ENCODE measurements at regions not wholly inside any gene's neighbourhood (a gene's known extent, or its start where the extent isn't known, plus 50 kb on each side); places are given as distances from the start of the nearest gene placed in this dataset.

- Histone ChIP-seq H3K27ac (ENCODE audit: insufficient read depth, low read depth, low read length) (no peak overlapping the region), H3K79me2 (ENCODE audit: control insufficient read depth, insufficient read depth, low read length) (no peaks in the 10 kb centered on the region), H3K9me1 (replicated peaks; ENCODE audit: control insufficient read depth, extremely low read depth, insufficient read depth, low read length) (no peaks in the 10 kb centered on the region), H3K27me3 (ENCODE audit: control insufficient read depth in 2 of 2, insufficient read depth in 2 of 2, low read length in 2 of 2) (no peaks in the 10 kb centered on the region), H3K4me3 (replicated peaks in 1 of 3; ENCODE audit: insufficient read depth in 1 of 3, low read depth in 1 of 3, low read length in 3 of 3) (no peak overlapping the region), H3K9me3 (replicated peaks; ENCODE audit: control insufficient read depth, insufficient read depth, low read length) (no peaks in the 10 kb centered on the region), H3K9ac (replicated peaks; ENCODE audit: extremely low read depth, insufficient read depth, low read length) (no peak overlapping the region), H3K4me1 (ENCODE audit: control insufficient read depth, extremely low read depth, insufficient read depth, low read length) (no peaks in the 10 kb centered on the region), H4K20me1 (replicated peaks; ENCODE audit: control insufficient read depth, extremely low read depth, insufficient read depth, low read length) (no peaks in the 10 kb centered on the region), H3K36me3 (ENCODE audit: control insufficient read depth in 2 of 2, extremely low read depth in 1 of 2, insufficient read depth in 2 of 2, low read length in 2 of 2) (no peaks in the 10 kb centered on the region), H2AFZ (ENCODE audit: low read depth, low read length) (no peak overlapping the region), H3K4me2 (ENCODE audit: insufficient read depth, low read length) (no peak overlapping the region)
- no TSS peak for BruUV-seq (replicated peaks)
- POLR2A ChIA-PET: no interaction called here
- FAIRE-seq: no peak
- DNase-seq (ENCODE audit: low read depth, low spot score): peak; percentile 51
- CTCF ChIA-PET: interaction anchor here (1.2 to 1.4 kb wide), 2 partner anchors 11 to 557 kb away, joined by 3 read pairs; no protein-coding TSS in a partner anchor
- TF ChIP-seq, protein P1, sequence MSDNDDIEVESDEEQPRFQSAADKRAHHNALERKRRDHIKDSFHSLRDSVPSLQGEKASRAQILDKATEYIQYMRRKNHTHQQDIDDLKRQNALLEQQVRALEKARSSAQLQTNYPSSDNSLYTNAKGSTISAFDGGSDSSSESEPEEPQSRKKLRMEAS (IDR thresholded peaks at IDR 0.05; ENCODE audit: insufficient read depth, insufficient read length): no peak
- peak; percentile 75 for TF ChIP-seq JUN (IDR thresholded peaks at IDR 0.05; ENCODE audit: borderline replicate concordance, insufficient read depth, insufficient read length, low read depth)
- TF ChIP-seq MYC (IDR thresholded peaks at IDR 0.05; ENCODE audit: low read depth, low read length): no peak
- TF ChIP-seq POLR2A (IDR thresholded peaks at IDR 0.05; ENCODE audit: low read depth, low read length): no peak
- TF ChIP-seq, protein P2, sequence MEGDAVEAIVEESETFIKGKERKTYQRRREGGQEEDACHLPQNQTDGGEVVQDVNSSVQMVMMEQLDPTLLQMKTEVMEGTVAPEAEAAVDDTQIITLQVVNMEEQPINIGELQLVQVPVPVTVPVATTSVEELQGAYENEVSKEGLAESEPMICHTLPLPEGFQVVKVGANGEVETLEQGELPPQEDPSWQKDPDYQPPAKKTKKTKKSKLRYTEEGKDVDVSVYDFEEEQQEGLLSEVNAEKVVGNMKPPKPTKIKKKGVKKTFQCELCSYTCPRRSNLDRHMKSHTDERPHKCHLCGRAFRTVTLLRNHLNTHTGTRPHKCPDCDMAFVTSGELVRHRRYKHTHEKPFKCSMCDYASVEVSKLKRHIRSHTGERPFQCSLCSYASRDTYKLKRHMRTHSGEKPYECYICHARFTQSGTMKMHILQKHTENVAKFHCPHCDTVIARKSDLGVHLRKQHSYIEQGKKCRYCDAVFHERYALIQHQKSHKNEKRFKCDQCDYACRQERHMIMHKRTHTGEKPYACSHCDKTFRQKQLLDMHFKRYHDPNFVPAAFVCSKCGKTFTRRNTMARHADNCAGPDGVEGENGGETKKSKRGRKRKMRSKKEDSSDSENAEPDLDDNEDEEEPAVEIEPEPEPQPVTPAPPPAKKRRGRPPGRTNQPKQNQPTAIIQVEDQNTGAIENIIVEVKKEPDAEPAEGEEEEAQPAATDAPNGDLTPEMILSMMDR (IDR thresholded peaks at IDR 0.05; ENCODE audit: extremely low read depth in 1 of 2, insufficient read depth in 1 of 2, low read depth in 1 of 2, low read length in 2 of 2): no peak
- TF ChIP-seq FOS (IDR thresholded peaks at IDR 0.05; ENCODE audit: borderline replicate concordance, insufficient read depth, low read length): peak; percentile 30
- TF ChIP-seq GATA2 (IDR thresholded peaks at IDR 0.05; ENCODE audit: insufficient read depth, insufficient read length, low read depth, low read length): no peak
- TF ChIP-seq EZH2 (IDR thresholded peaks at IDR 0.05; ENCODE audit: borderline replicate concordance, low read depth, low read length, severe bottlenecking): no peak
- intact Hi-C loops (cut with micrococcal nuclease) (loop anchor here (5.0 kb wide), 1 partner anchor 485 kb away; no protein-coding TSS in a partner anchor), dilution Hi-C loops (cut with MboI; ENCODE audit: extremely low pct_ligation_motif_present, low sequenced_read_pairs) (no loop called here)
Measured at GRCh38 chr5:124927735-124928134, 181.3 kb upstream of the ZNF608 start.

All from endothelial cell of umbilical vein (primary cell).